Coronary artery (tissue), 2 donors: ENCODE measurements at regions not wholly inside any gene's neighbourhood (a gene's known extent, or its start where the extent isn't known, plus 50 kb on each side); places are given as distances from the start of the nearest gene placed in this dataset.

Experiments
- DNase-seq: peaks from one replicate; pipeline ENCODE4 v3.0.0-alpha.2; 2017; ENCODE audit warnings: low spot score
- H3K27ac ChIP-seq, 2 donors: fragments of 200-600 bp; sonication (generic); one replicate each; pipeline ENCODE4 v1.5.1; 2016 to 2019
- H3K4me3 ChIP-seq: fragments of 200-600 bp; sonication (generic); 2 replicates; pipeline ENCODE4 v1.5.1; 2016; ENCODE audit warnings: mild to moderate bottlenecking, moderate library complexity
- CTCF ChIP-seq: fragments of 200-600 bp; sonication (generic); IDR thresholded peaks from one replicate; pipeline ENCODE4 v1.5.1; 2019; ENCODE audit warnings: antibody characterized with exemption

- TF ChIP-seq CTCF = no peak
- no peak for DNase-seq
- H3K27ac ChIP-seq = no peak overlapping the region
- no peak overlapping the region for H3K4me3 ChIP-seq
Measured at GRCh38 chr6:156017838-156018237, 562.2 kb upstream of the NOX3 start.

- DNase-seq = no peak
- no peak overlapping the region for H3K27ac ChIP-seq
- TF ChIP-seq CTCF = no peak
- no peak overlapping the region for H3K4me3 ChIP-seq
Measured at GRCh38 chr6:156016186-156016976, 560.7 kb upstream of the NOX3 start.

GRCh38 chr6:156013155-156013554 lies 557.5 kb upstream of the NOX3 start:
- no peak overlapping the region for H3K27ac ChIP-seq
- H3K4me3 ChIP-seq = no peak overlapping the region
- TF ChIP-seq CTCF = no peak
- DNase-seq = no peak

- no peak for DNase-seq
- TF ChIP-seq CTCF = no peak
- no peak overlapping the region for H3K4me3 ChIP-seq
- H3K27ac ChIP-seq = no peak overlapping the region
Measured at GRCh38 chr6:156009656-156010055, 554.0 kb upstream of the NOX3 start.

GRCh38 chr6:156004796-156005195 lies 549.2 kb upstream of the NOX3 start:
- H3K4me3 ChIP-seq = no peak overlapping the region
- no peak for TF ChIP-seq CTCF
- H3K27ac ChIP-seq = no peak overlapping the region
- DNase-seq = no peak

- Histone ChIP-seq H3K27ac (no peak overlapping the region), H3K4me3 (no peak overlapping the region)
- TF ChIP-seq CTCF = no peak
- DNase-seq = no peak
Measured at GRCh38 chr6:155996151-155996550, 540.5 kb upstream of the NOX3 start.

- Histone ChIP-seq H3K27ac (no peak overlapping the region), H3K4me3 (no peak overlapping the region)
- DNase-seq = no peak
- no peak for TF ChIP-seq CTCF
Measured at GRCh38 chr6:155995281-155995680, 539.6 kb upstream of the NOX3 start.
